ENCODE measurements at regions not wholly inside any gene's neighbourhood (a gene's known extent, or its start where the extent isn't known, plus 50 kb on each side); places are given as distances from the start of the nearest gene placed in this dataset.
A peak's percentile ranks its signal among the peaks of the same experiment; 100 is the strongest.

DNA sequence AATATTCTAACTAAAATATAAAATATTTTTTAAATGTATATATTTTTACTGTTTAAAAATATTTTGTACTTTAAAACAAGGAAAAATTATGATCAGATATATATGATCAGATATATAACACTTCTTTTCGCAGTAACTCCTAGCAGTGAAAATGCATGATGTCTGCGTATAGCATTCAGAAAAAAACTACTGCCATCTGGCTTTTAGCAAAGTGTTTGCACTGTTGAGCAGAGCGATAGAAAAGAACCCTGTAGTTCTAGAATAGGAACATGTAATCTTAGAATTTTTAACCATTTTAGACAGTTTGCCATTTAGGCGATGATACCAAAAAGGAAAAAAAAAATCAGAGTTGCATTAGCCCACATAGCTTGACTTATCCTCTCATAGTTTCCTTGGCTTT lies 370.4 kb upstream of the ANO3 start:
- TF ChIP-seq, protein P1, sequence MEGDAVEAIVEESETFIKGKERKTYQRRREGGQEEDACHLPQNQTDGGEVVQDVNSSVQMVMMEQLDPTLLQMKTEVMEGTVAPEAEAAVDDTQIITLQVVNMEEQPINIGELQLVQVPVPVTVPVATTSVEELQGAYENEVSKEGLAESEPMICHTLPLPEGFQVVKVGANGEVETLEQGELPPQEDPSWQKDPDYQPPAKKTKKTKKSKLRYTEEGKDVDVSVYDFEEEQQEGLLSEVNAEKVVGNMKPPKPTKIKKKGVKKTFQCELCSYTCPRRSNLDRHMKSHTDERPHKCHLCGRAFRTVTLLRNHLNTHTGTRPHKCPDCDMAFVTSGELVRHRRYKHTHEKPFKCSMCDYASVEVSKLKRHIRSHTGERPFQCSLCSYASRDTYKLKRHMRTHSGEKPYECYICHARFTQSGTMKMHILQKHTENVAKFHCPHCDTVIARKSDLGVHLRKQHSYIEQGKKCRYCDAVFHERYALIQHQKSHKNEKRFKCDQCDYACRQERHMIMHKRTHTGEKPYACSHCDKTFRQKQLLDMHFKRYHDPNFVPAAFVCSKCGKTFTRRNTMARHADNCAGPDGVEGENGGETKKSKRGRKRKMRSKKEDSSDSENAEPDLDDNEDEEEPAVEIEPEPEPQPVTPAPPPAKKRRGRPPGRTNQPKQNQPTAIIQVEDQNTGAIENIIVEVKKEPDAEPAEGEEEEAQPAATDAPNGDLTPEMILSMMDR (IDR thresholded peaks at IDR 0.05; ENCODE audit: insufficient read depth, low read depth, low read length, missing control alignments), result peak; percentile 14

DNA sequence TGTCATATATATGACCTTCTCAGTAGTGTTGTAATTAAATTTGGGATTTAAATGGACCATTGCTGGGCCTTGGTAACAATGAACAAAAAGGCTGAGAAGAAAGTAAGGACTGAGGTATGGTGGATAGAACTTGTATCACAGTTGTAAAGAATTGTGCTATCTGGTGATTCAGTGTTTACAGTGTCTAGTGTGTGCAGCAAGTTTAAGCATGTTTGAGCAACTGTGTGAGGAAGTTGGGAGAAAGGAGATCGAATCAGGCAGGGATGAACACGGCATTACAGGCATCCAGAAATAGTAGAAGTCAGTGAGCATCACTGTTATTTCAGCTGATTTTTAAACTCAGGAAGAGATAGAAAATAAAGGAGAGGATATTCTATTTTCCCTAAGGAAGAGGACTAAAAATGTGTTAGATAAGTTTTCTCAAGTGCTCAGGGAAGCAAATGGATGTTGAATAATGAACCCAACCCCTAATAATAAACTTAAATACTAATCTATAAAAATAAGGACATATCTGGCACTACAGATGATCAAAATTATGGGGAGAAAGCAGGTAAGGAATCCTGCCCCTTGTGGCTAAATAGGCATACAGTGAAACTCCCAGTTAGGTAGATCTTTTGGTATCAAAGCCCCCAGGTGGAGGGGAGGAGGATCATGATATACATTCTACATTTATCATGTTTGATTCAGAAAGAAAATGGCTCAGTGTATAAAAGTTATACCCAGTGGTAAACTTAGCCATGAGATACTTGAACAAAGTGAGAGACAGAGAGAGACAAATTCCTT lies 361.0 kb upstream of the ANO3 start:
- TF ChIP-seq, protein P1 (IDR thresholded peaks at IDR 0.05; ENCODE audit: insufficient read depth, low read depth, low read length, missing control alignments), result peak; percentile 22
- DNase-seq (ENCODE audit: low read depth), result peak; percentile 88
- H3K4me3 ChIP-seq (ENCODE audit: low read length), result no peak overlapping the region

More for the DNA sequence above, 370.4 kb upstream of the ANO3 start:
- DNase-seq (ENCODE audit: low read depth), result no peak
- H3K4me3 ChIP-seq (ENCODE audit: low read length), result no peak overlapping the region

DNA sequence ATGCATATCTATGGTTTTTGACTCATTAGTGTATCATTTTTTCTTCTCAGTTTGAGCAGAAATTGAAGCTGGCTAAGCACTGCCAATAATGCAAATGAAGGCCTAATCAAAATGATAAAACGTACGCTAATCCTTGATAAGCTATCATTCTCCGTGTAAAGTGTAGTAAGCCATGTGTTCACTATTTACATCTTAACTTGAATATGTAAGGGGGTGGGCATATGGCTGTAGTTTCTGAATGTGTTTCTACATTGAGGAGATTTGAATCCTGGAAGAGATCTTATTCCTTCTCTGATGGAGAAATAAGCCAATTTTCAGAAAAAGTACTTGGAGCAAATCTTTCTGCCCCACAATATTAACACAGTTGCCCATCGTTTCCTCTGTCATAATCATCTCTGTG lies 351.8 kb upstream of the ANO3 start:
- no peak for DNase-seq (ENCODE audit: low read depth)
- H3K4me3 ChIP-seq (ENCODE audit: low read length), result no peak overlapping the region
- TF ChIP-seq, protein P1 (IDR thresholded peaks at IDR 0.05; ENCODE audit: insufficient read depth, low read depth, low read length, missing control alignments), result no peak

DNA sequence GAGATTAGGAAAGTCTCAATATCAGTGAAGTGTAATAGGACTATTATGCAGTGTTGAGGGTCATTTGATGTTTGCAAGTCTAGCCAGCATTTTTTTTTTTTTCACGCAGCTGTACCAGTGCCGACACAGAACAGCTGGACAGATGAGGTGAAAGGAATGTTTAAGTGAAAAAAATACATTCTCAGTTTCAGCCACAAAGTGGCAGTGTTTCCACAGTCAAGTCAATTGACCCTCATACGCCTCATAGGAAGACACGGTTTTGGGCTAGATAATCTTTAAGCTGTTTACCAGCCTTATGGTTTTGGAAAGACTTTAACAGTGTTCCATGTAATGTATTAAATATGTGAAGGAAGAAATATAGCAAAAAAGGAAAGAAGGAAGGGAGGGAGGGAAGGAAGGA lies 349.9 kb upstream of the ANO3 start:
- H3K4me3 ChIP-seq (ENCODE audit: low read length), result no peak overlapping the region
- TF ChIP-seq, protein P1 (IDR thresholded peaks at IDR 0.05; ENCODE audit: insufficient read depth, low read depth, low read length, missing control alignments), result peak; percentile 64
- DNase-seq (ENCODE audit: low read depth), result peak; percentile 73

DNA sequence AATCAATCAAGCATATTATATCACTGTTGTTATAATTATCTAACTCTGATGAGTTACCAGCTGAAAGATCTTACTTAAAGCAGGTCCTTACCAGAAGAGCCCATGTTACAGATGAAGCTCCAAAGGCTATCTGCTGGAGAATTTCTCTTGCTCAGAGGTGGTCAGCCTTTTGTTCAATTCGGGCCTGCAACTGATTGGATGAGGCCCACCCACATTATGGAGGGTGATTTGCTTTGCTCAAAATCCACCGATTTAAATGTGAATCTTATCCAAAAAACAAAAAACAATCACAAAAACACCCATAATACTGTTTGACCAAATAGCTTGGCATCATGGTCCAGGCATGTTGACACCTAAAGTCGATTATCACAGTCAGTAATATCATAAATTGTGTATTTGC lies 348.6 kb upstream of the ANO3 start:
- TF ChIP-seq, protein P1 (IDR thresholded peaks at IDR 0.05; ENCODE audit: insufficient read depth, low read depth, low read length, missing control alignments), result no peak

DNA sequence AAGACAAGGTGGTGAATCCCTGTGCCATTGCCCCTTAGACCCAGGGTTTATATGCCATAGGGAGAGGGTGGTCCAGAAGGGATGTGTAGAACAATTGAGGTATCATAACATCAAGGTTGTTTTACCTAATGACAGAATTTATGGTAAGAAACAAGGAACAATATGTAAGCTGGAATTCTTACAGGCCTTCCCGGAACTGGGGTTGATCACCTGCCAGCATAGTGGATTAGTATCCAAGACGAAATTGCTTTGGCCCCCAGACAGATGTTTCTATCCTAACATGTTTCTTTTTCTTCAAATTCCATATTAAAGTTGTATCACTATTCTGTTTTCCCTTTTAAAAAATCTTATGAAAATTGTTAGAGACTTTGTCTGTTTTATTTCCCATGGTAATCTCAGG lies 343.8 kb upstream of the ANO3 start:
- no peak for DNase-seq (ENCODE audit: low read depth)
- TF ChIP-seq, protein P1 (IDR thresholded peaks at IDR 0.05; ENCODE audit: insufficient read depth, low read depth, low read length, missing control alignments), result no peak
- H3K4me3 ChIP-seq (ENCODE audit: low read length), result no peak overlapping the region

More for the DNA sequence above, 348.6 kb upstream of the ANO3 start:
- no peak for DNase-seq (ENCODE audit: low read depth)
- H3K4me3 ChIP-seq (ENCODE audit: low read length), result no peak overlapping the region

DNA sequence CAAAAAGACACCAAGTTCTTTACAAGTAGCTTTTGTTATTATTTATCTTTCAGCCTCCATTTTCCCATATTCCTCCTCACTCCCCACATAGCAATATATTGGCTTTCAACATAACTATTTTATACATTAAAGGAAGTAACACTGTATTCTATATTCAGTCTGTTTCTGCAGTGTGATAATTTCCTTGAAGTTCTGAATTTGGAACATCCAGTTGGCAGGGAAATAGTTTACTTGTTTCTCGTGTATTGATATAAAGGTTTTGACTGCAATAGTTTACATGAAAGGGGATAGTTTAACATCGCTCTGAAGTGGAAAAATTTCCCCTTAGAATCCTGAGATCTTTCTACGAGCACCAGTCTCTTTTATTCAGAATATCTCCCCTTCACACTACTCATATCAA lies 341.5 kb upstream of the ANO3 start:
- no peak for DNase-seq (ENCODE audit: low read depth)
- no peak overlapping the region for H3K4me3 ChIP-seq (ENCODE audit: low read length)
- TF ChIP-seq, protein P1 (IDR thresholded peaks at IDR 0.05; ENCODE audit: insufficient read depth, low read depth, low read length, missing control alignments), result no peak

Measured in epithelial cell of esophagus (primary cell).